HK-2 (cell line): ENCODE measurements at regions not wholly inside any gene's neighbourhood (a gene's known extent, or its start where the extent isn't known, plus 50 kb on each side); places are given as distances from the start of the nearest gene placed in this dataset.

ENCODE experiments used
- DNase-seq: peaks from one replicate; pipeline ENCODE4 v3.0.0-alpha.2; 2018; ENCODE audit not compliant: unreplicated experiment

DNA sequence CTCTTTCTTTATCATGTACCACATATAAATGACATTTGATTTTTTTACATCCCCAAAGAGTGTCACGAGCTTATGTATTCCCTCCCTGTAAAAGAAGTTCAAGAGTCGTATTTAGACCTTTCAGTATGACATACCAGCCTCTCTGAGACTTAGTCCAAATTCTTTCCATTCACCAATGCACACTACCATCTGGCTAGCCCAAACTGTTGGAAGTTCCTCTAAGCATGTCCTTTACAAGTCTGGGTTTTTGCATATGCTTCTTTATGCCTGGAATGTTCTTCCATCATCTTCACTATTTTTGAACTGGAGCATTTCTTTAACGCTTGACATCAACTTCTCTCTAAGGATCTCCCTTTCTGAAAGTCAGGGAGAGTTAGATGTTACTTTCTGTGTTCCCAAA is 68.5 kb upstream of the RGS6 start:
- no peak for DNase-seq
